HL-60/S4 (cell line): ENCODE measurements at regions not wholly inside any gene's neighbourhood (a gene's known extent, or its start where the extent isn't known, plus 50 kb on each side); places are given as distances from the start of the nearest gene placed in this dataset.
"Not testable (repeated sequence)": the region's sequence is repeated elsewhere in the genome, so short reads cannot be mapped to it uniquely, and the experiment has no call there.

ENCODE experiments used
- in situ Hi-C: fragments of 300-500 bp; cut with MboI; formaldehyde crosslinking; loops from 2 replicates; pipeline ENCODE4 v1.14.3; 2022; ENCODE audit warnings: low sequenced_read_pairs

DNA sequence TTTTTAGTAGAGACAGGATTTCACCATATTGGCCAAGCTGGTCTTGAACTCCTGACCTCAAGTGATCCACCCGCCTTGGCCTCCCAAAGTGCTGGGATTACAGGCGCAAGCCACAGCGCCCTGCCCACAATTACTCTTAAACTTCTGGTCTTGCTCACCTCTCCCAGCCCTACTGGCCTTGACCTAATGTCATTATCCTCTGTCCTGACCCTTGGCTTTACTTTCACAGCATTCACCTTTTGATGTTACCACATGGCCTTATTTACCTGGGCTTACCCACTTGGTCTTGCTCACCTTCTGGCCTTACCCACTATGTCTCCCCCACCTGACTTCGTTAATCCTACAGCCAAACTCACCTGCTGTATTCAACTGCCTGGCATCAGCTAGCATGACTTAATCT is 105.9 kb downstream of the IL12A start:
- in situ Hi-C loops: no loop called here

DNA sequence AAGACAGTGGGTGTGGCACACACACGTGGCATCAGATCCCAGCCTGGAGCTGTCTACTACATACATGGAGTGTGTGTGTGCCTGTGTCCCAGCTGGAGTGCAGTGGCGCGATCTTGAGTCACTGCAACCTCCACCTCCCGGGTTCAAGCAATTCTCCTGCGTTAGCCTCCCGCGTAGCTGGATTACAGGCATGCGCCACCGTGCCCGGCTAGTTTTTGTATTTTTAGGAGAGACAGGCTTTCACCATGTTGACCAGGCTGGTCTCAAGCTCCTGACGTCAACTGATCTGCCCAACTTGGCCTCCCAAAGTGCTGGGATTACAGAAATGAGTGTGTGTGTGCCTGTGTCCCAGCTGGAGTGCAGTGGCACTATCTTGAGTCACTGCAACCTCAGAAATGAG is 108.8 kb downstream of the IL12A start:
- in situ Hi-C loops: no loop called here

DNA sequence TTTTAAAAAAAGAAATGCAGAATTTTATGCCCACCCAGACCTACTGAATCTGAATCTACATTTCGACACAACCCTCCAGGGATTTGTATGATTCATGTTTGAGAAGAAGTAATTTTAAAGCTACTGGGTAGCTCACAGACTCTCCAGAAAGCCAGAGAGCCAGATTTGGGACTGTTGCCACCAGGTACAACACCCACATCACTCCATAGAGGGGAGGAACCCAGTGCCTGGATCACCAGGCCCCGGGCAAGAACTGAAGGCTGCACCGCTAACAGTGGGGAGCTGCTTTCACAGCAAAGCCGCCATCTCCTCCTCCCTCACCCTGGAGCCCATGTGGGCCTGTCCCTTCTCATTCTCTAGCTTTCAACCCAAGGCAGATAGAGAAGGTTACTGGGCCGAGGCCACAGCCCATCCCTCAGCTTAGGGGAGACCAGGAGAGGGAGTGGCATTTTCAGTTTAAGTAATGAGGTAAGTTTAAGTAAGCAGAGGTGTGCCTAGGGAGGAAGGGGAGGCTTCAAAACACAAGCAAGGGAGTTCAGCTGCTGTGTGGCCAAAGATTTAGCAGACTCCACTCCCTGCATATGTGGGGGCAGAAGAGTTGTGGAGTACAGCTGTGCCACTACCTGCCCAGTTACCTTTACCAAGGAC is 109.8 kb downstream of the IL12A start:
- in situ Hi-C loops: no loop called here

DNA sequence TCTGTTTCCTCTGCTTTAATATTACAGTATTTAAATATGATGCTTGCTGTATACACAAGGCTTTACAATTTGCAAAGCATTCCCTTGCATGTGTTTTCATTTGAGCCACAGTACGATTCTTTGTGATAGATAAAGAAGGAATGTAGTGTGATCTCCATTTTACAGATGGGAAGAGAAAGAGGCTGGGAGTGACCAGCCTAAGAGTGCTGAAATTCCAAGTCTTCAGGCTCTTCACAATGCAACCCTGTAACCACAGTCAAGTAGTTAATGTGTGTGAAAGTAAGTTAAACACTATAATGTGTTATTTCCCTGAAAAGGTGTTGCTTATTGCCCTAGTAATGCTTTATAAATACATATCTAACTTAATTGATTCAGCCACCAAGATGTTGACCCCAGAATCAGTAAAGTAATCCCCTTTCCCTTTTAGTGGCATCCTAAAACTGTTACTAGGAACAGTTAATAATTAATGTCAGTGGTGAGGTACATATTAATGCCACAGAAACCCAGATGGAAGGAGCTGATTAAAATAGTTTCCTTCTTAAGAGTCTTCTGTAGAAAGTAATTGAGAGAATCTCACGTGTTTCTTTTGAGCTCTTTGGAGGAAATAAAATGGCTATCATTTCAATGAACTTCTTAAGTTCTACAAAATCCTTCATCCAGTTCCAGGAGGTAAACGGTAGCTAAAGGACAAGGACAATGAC is 110.4 kb downstream of the IL12A start:
- in situ Hi-C loops: no loop called here

DNA sequence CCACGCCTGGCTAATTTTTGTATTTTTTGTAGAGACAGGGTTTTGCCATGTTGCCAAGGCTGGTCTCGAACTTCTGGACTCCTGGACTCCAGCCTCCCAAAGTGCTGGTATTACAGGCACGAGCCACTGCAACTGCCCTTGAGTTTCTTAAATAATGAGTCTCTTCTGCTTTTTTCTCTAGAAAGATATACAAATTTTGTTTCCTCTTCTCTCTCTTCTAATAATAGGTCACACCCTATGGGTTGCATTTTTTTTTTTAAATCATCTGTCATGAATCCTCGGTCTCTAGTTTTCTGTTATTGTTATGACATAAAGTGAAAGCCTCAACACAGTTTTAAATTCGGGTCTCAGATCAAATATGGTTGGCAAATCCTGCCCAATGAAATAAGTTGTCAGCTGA is 111.2 kb downstream of the IL12A start:
- in situ Hi-C loops: no loop called here

DNA sequence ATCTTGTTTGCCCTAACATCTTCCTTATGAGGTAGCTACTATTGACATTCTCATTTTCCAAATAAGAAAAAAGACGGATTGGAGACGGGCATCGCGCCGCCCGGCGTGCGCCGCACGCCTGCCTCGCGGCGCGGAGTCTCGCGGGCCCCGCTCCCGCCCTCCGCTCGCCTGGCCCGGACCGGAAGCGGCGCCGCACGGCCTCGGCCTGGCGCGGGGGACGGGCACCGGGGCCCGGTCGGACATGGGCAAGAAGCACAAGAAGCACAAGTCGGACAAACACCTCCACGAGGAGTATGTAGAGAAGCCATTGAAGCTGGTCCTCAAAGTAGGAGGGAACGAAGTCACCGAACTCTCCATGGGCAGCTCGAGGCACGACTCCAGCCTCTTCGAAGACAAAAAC is 112.0 kb downstream of the IL12A start:
- in situ Hi-C loops: no loop called here

DNA sequence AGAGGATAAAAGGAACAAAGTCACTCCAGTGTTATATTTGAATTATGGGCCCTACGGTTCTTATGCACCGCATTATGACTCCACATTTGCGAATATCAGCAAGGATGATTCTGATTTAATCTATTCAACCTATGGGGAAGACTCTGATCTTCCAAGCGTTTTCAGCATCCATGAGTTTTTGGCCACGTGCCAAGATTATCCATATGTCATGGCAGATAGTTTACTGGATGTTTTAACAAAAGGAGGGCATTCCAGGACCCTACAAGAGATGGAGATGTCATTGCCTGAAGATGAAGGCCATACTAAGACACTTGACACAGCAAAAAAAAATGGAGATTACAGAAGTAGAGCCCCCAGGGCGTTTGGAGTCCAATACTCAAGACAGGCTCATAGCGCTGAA is 113.4 kb downstream of the IL12A start:
- in situ Hi-C loops: not testable (repeated sequence)

DNA sequence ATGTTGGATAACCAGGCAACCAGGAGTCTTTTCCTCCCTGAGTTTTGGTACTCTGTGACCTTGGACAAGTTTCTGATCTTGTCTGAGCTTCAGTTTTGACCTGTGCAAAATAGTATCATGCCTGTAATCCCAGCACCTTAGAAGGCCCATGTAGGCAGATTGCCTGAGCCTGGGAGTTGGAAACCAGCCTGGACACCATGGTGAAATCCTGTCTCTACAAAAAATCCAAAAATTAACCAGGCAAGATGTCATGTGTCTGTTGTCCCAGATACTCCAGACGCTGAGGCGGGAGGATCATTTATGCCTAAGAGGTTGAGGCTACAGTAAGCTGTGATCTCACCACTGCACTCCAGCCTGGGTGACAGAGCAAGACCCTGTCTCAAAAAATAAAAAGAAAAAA is 114.8 kb downstream of the IL12A start:
- in situ Hi-C loops: no loop called here

DNA sequence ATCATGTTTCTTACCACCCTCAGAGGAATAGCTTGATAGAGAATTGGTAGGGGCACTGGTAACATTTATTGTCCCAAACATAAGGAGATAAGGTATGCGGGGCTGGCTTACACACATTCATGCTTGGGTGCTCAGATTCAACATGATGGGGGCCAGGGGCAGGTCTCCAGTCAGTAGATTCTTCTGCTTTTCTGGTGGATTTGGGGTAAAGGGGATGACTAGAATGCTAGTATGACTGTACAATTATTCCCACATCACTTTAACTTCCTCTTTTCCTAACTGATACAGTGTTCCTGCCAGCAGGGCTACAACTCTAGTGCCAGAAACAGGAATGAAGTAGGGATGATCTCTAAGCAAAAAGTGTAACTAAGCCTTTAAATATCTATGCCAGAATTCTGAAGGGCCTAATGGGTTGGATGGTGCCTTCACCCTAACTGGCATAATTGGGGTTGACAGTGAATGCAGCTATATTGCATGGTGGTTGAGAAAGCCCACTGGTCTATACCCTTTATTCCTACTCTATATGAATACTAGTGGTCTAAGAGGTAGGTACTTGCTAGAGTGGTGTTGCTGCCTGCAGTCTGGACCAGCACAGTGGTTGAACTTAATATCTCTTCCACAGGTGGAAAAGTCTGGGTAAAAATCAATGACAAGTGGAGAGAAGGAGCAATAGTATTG is 117.4 kb downstream of the IL12A start:
- in situ Hi-C loops: no loop called here

DNA sequence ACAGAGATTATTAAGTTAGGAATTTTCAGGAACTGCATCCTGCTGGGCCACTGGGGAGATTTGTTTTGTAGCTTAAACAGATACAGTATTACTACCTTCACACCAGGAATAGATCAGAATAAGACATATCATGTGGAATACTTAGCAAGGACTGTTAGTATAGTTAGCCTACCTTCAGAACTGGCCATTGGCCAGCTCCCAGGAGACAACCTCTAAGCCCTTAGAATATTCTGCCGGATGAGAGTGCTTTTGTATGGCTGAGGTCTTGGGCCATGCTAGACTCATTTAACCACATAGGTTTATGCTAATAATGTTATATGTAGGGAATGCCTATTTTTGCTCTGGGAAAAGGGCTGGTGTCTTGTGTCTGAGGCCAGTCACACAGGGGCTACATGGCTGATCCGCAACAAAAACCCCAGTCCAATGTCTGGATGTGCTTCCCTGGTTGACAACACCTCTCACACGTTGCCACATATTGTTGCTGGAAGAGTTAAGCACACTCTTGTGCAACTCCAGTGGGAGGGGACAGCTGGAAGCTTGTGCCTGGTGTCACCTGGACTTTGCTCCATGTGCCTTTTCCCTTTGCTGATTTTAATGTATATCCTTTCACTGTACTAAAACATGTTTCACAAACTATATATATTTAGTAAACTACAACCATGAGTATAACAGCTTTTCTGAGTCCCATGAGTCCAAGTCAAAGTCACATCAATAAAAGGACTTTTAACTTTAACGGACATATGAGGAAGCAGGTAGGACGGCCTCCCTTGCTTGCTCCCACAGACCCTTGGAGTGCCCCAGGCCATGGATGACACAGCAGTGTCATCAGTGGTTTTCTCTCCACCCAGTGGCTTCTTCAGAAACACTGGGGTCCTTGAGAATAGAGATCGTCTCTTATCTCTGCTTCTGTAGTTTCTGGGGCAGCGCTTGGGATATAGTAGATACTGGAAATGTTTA is 118.0 kb upstream of the C3orf80 start:
- in situ Hi-C loops: no loop called here

DNA sequence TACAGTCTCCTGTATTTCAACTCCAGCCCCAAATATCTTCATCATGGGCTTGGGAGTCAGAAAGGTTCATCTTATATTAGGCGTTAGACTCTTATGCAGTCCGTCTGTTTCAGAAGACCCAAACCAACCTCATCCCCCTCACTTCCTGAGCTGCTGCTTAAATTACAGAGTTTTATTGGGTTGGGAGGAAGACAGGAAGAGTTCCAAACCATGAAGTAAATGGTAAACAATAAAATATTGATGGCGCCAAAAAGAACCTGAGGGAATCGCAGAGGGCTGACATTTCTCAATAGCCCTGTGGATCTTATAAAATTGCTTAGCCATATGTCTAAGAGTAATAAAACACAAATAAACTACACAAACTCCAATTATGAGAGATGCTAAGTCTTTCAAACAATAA is 116.9 kb upstream of the C3orf80 start:
- in situ Hi-C loops: no loop called here

DNA sequence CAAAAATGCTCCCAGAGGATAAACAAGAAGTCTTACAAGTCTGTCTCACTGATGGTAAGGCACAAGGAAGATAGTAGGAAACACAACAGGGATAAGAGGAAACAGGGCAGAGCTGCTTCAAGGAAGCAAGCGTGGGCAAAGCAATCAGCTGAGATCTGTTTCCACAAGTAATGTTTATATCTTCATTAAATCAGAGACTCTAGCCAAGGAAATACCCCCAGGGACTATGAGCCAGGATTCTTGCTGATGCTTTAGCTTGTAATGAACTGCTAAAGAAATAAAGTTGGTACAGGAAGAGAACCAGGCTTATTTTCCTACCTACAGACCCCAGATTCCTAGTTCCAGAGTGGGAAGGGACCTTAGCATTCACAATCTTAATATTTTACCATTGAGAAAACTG is 112.7 kb upstream of the C3orf80 start:
- in situ Hi-C loops: no loop called here

DNA sequence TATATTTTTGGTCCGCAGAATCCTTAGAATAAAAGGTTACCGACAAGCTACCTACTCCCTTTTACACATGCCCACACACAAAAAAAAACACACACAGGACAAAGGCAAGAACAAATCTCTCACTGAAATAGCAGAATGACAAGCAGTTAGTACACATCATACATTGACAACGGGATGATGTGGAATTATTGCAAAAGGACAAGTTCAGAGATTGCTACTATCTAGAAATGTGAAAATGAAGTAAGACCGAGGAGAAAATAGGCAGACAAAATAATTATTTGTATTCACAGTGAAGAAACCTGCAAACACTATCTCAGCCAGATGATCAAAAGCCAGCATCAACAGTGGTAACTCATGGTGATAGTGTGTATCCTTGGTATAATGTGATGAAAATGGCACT is 112.2 kb upstream of the C3orf80 start:
- in situ Hi-C loops: no loop called here

DNA sequence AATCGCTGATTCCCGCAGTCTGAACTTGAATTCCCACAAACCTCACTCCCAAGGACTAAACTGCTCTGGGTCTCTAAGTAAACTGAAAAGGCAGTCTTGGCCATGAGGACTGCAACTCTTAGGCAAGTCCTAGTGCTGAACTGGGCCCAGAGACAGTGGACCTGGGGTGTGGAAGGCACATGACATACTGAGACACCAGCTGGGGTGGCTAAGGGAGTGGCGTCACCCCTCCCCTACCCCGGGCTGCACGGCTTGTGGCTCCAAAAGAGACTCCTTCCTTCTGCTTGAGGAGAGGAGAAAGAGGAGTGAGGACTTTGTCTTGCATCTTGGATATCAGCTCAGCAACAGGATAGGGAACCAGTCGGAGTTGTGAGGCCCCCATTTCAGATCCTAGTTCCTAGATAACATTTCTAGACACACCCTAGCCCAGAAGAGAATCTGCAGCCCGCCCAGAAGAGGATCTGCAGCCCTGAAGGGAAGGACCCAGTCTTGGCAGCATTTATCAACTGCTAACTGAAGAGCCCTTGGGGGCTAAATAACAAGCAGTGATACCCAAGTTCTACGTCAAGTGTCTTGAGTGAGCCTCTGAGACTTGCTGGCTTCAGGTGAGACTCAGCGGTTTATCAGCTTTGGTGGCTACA is 110.7 kb upstream of the C3orf80 start:
- in situ Hi-C loops: no loop called here

DNA sequence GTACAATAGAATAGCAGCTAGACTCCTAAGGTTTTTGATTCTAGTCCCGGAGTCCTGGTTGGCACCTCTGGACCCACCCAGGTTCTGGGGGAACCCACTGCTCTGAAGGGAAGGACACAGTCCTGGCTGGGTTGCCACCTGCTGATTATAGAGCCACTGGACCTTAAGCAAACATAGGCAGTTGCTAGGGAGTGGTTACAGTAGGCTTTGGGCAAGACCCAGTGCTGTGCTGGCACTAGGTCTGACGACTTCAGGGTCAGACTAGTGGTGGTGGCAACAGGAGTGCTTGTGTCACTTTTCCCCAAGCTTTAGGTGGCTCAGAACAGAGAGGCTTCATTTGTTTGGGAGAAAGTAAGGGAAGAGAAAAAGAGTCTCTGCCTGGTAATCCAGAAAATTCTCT is 109.8 kb upstream of the C3orf80 start:
- in situ Hi-C loops: no loop called here

DNA sequence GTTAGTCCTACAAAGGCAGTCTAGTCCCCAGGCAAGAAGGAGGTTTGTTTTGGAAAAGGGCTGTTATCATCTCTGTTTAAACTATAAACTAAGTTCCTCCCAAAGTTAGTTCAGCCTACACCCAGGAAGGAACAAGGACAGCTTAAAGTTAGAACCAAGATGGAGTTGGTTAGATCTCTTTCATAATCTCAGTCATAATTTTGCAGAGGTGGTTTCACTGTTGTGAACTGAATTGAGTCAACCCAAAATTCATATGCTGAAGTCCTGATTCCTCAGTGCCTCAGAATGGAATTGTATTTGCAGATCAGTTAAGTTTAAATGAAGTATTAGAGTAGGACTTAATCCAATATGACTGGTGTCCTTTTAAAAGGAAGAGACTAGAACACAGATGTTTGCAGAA is 101.0 kb upstream of the C3orf80 start:
- in situ Hi-C loops: no loop called here

DNA sequence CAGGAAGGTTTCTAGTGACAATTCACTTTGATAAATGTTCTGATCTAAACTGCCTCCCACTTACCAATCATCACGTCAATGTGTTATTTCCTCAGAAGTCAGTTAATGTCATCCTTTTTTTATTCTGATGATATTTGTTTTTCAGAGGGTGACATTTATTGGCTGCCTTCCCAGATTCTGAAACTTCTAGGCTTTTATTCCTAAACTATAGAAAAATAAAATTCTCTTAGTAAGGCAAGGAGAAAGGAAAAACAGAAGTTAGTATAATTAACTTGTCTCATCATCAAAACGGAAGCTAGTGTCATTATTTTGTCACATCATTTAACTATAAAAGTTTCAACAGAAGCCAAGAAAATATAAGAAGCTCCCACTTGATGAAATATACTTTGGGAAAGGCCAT is 100.0 kb upstream of the C3orf80 start:
- in situ Hi-C loops: no loop called here

DNA sequence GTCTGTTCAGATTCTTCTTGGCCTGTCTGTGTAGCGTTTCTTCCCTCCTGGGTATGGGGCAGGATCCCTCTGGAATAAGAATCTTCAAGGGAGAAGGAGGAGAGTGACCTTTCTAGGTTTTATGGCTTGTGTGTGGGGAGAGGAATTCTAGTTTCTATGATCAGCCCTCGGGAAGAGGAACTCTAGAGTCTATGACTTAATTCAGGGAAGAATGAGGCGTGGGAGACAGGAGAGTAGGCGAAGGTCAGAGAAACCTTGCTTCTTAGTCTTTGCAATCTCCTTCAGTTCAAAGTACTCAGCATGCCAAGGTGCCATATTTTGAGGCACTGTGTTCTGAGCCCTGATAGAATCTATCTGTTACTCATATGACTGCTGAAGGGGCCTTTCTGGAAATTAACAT is 99.2 kb upstream of the C3orf80 start:
- in situ Hi-C loops: no loop called here

DNA sequence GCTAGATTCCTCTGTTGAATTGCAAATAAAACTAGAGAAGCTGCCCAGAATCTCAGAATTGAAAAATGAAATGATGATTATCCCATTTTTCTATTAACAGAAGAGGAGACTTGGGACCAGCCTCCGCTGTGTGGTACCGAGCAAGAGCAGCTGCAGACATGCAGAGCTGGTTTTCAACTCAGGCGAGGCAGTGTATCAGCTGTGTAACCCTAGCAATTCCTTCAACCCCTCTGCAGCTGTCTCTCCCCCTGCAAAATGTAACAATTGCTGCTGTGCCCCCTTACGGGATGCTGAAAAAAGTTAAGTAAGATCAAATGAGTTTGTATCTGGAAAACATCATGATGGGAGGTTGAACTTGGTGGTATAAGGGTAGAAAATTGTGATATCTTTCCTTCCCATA is 98.5 kb upstream of the C3orf80 start:
- in situ Hi-C loops: no loop called here

DNA sequence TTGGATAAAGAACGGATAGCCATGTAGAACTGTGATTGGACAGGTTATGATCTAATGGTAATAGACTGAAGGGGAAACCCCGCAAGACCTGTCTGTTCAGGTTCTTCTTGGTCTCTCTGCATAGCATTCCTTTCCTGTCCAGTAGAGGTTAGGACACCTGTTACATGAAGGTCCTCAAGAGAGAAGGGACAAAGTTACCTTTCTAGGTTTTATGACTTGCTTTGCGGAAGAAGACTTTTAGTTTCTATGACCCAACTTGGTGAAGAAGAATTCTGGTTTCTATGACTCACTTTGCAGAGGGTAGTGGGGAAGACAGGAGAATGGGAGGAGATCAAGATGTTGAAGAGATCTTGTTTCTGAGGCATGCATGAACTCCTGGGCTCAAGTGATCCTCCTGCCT is 97.9 kb upstream of the C3orf80 start:
- in situ Hi-C loops: no loop called here

DNA sequence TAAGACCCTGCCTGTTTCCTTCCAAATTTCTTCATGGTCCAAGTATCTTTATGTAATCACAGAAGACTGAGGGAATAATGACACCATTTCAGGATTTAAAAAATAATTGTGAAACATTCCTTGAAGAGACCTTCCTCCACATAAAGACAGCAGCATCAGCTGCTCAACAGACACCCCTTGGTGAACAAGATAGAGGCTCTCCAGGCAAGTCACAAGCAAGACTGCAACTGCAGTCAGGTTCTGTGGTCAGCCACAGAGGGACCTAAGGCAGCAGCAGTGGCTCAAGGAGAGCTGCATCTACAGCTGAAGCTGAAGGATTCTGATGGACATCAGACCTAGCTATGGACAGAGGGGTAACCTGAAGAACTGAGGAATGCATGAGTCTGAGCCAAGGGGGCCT is 97.2 kb upstream of the C3orf80 start:
- in situ Hi-C loops: no loop called here
